ENCODE measurements at regions not wholly inside any gene's neighbourhood (a gene's known extent, or its start where the extent isn't known, plus 50 kb on each side); places are given as distances from the start of the nearest gene placed in this dataset.

- no peak overlapping the region for H3K27ac ChIP-seq (ENCODE audit: low read length)
- H4K20me1 ChIP-seq (ENCODE audit: insufficient read depth, low read length): no peaks in the 10 kb centered on the region
- 0 out of 2 replicates have a peak, but pooled peaks cover 3% of the 10 kb centered on the region for H3K4me1 ChIP-seq (ENCODE audit: low read length)
- no peak overlapping the region for H3K4me3 ChIP-seq (ENCODE audit: low read length)
- no peaks in the 10 kb centered on the region for H3K9me2 ChIP-seq (replicated peaks; ENCODE audit: insufficient read depth, low read length)
- H3K4me2 ChIP-seq (ENCODE audit: low read depth, low read length): no peak overlapping the region
- no peak for TF ChIP-seq EZH2 (optimal IDR thresholded peaks at IDR 0.05; ENCODE audit: low read depth, low read length)
- TF ChIP-seq EZH2phosphoT487 (IDR thresholded peaks at IDR 0.05; ENCODE audit: low read length): no peak
- no peak for TF ChIP-seq CTCF (IDR thresholded peaks at IDR 0.05; ENCODE audit: low read length)
- H3K9me3 ChIP-seq (replicated peaks; ENCODE audit: insufficient read depth, low read length): no peaks in the 10 kb centered on the region
- DNase-seq: no peak
- no peaks in the 10 kb centered on the region; the same call in 1 of the 2 replicates for H3K27me3 ChIP-seq (replicated peaks; ENCODE audit: insufficient read depth, low read length)
- no peak overlapping the region for H3K9ac ChIP-seq (ENCODE audit: low read length)
- no peaks in the 10 kb centered on the region for H3K36me3 ChIP-seq (replicated peaks; ENCODE audit: insufficient read depth, low read length)
- no peaks in the 10 kb centered on the region for H3K79me2 ChIP-seq (ENCODE audit: low read length)
- no peaks in the 10 kb centered on the region for H3F3A ChIP-seq (ENCODE audit: insufficient read depth, low read length)
- no peak overlapping the region for H2AFZ ChIP-seq (ENCODE audit: low read length)
Measured at GRCh38 chr20:60935971-60936370, 316.1 kb upstream of the CDH4 start.

GRCh38 chr20:60937585-60937984, 314.5 kb upstream of the CDH4 start:
- Histone ChIP-seq H3K79me2 (ENCODE audit: low read length) (no peaks in the 10 kb centered on the region), H3K9ac (ENCODE audit: low read length) (no peak overlapping the region), H3K36me3 (replicated peaks; ENCODE audit: insufficient read depth, low read length) (no peaks in the 10 kb centered on the region), H3K9me2 (replicated peaks; ENCODE audit: insufficient read depth, low read length) (no peaks in the 10 kb centered on the region), H4K20me1 (ENCODE audit: insufficient read depth, low read length) (no peaks in the 10 kb centered on the region), H3F3A (ENCODE audit: insufficient read depth, low read length) (no peaks in the 10 kb centered on the region), H3K4me2 (ENCODE audit: low read depth, low read length) (no peak overlapping the region), H3K4me1 (ENCODE audit: low read length) (0 out of 2 replicates have a peak, but pooled peaks cover 3% of the 10 kb centered on the region), H3K9me3 (replicated peaks; ENCODE audit: insufficient read depth, low read length) (no peaks in the 10 kb centered on the region), H3K4me3 (ENCODE audit: low read length) (no peak overlapping the region), H3K27me3 (replicated peaks; ENCODE audit: insufficient read depth, low read length) (no peaks in the 10 kb centered on the region; the same call in 1 of the 2 replicates), H2AFZ (ENCODE audit: low read length) (no peak overlapping the region), H3K27ac (ENCODE audit: low read length) (no peak overlapping the region)
- TF ChIP-seq EZH2 (optimal IDR thresholded peaks at IDR 0.05; ENCODE audit: low read depth, low read length) (no peak), CTCF (IDR thresholded peaks at IDR 0.05; ENCODE audit: low read length) (no peak), EZH2phosphoT487 (IDR thresholded peaks at IDR 0.05; ENCODE audit: low read length) (no peak)
- DNase-seq: no peak

- H3F3A ChIP-seq (ENCODE audit: insufficient read depth, low read length): no peaks in the 10 kb centered on the region
- H3K4me3 ChIP-seq (ENCODE audit: low read length): no peak overlapping the region
- no peaks in the 10 kb centered on the region for H3K9me3 ChIP-seq (replicated peaks; ENCODE audit: insufficient read depth, low read length)
- H3K4me1 ChIP-seq (ENCODE audit: low read length): no peaks in the 10 kb centered on the region
- no peak overlapping the region for H2AFZ ChIP-seq (ENCODE audit: low read length)
- TF ChIP-seq EZH2 (optimal IDR thresholded peaks at IDR 0.05; ENCODE audit: low read depth, low read length): no peak
- no peak for TF ChIP-seq CTCF (IDR thresholded peaks at IDR 0.05; ENCODE audit: low read length)
- TF ChIP-seq EZH2phosphoT487 (IDR thresholded peaks at IDR 0.05; ENCODE audit: low read length): no peak
- no peak for DNase-seq
- no peaks in the 10 kb centered on the region for H4K20me1 ChIP-seq (ENCODE audit: insufficient read depth, low read length)
- H3K36me3 ChIP-seq (replicated peaks; ENCODE audit: insufficient read depth, low read length): no peaks in the 10 kb centered on the region
- H3K4me2 ChIP-seq (ENCODE audit: low read depth, low read length): no peak overlapping the region
- H3K27me3 ChIP-seq (replicated peaks; ENCODE audit: insufficient read depth, low read length): no peaks in the 10 kb centered on the region; the same call in 1 of the 2 replicates
- no peak overlapping the region for H3K9ac ChIP-seq (ENCODE audit: low read length)
- H3K27ac ChIP-seq (ENCODE audit: low read length): no peak overlapping the region
- no peaks in the 10 kb centered on the region for H3K79me2 ChIP-seq (ENCODE audit: low read length)
- no peaks in the 10 kb centered on the region for H3K9me2 ChIP-seq (replicated peaks; ENCODE audit: insufficient read depth, low read length)
Measured at GRCh38 chr20:60941379-60941778, 310.7 kb upstream of the CDH4 start.
